H9 (cell line): ENCODE measurements at regions not wholly inside any gene's neighbourhood (a gene's known extent, or its start where the extent isn't known, plus 50 kb on each side); places are given as distances from the start of the nearest gene placed in this dataset.

Experiments used
- DNase-seq: peaks from one replicate; pipeline ENCODE4 v3.0.0-alpha.2; 2017
- H2AFZ ChIP-seq: one replicate; pipeline ENCODE4 v1.6.1; 2013; ENCODE audit warnings: mild to moderate bottlenecking, low read length, control low read depth, moderate library complexity
- H2AK5ac ChIP-seq: 2 replicates; pipeline ENCODE4 v1.6.1; 2013; ENCODE audit warnings: low read length, control low read depth, mixed read lengths; ENCODE audit not compliant: insufficient read length
- H2BK120ac ChIP-seq: one replicate; pipeline ENCODE4 v1.6.1; 2013; ENCODE audit warnings: low read depth, mild to moderate bottlenecking, low read length, control low read depth, inconsistent platforms; ENCODE audit not compliant: poor library complexity, severe bottlenecking
- H2BK12ac ChIP-seq: 2 replicates; pipeline ENCODE4 v1.6.1; 2013; ENCODE audit warnings: low read length, control low read depth, mixed read lengths, low read depth; ENCODE audit not compliant: insufficient read length
- H2BK15ac ChIP-seq: 2 replicates; pipeline ENCODE4 v1.6.1; 2013; ENCODE audit warnings: low read depth, low read length, control low read depth
- H2BK20ac ChIP-seq: one replicate; pipeline ENCODE4 v1.6.1; 2013; ENCODE audit warnings: low read depth, mild to moderate bottlenecking, low read length, control low read depth, inconsistent platforms; ENCODE audit not compliant: poor library complexity, severe bottlenecking
- H2BK5ac ChIP-seq: 2 replicates; pipeline ENCODE4 v1.6.1; 2013; ENCODE audit warnings: low read length, control low read depth, mixed read lengths; ENCODE audit not compliant: insufficient read length
- H3K14ac ChIP-seq: 2 replicates; pipeline ENCODE4 v1.6.1; 2013; ENCODE audit warnings: low read length, control low read depth; ENCODE audit not compliant: insufficient read depth
- H3K18ac ChIP-seq: 2 replicates; pipeline ENCODE4 v1.6.1; 2013; ENCODE audit warnings: low read depth, mild to moderate bottlenecking, mixed read lengths, low read length, control low read depth; ENCODE audit not compliant: insufficient read length
- H3K23ac ChIP-seq: 2 replicates; pipeline ENCODE4 v1.6.1; 2013; ENCODE audit warnings: low read length, control low read depth, mixed read lengths, low read depth; ENCODE audit not compliant: insufficient read length
- H3K23me2 ChIP-seq: 2 replicates; pipeline ENCODE4 v1.6.1; 2013; ENCODE audit warnings: low read depth, mild to moderate bottlenecking, mixed read lengths, low read length, control low read depth; ENCODE audit not compliant: insufficient read length, poor library complexity, severe bottlenecking
- H3K27ac ChIP-seq: 2 replicates; pipeline ENCODE4 v1.5.1; 2013; ENCODE audit warnings: low read length, control low read depth, mixed read lengths, low read depth; ENCODE audit not compliant: insufficient read length
- H3K27me3 ChIP-seq: 2 replicates; pipeline ENCODE4 v1.6.1; 2013; ENCODE audit warnings: low read length, control low read depth, inconsistent platforms; ENCODE audit not compliant: insufficient read depth
- H3K4ac ChIP-seq: 2 replicates; pipeline ENCODE4 v1.6.1; 2013; ENCODE audit warnings: low read depth, mild to moderate bottlenecking, control low read depth, inconsistent platforms, low read length, moderate library complexity
- H3K4me1 ChIP-seq: 2 replicates; pipeline ENCODE4 v1.6.1; 2013; ENCODE audit warnings: low read length, control low read depth, inconsistent platforms; ENCODE audit not compliant: insufficient read depth
- H3K4me2 ChIP-seq: 2 replicates; pipeline ENCODE4 v1.6.1; 2013; ENCODE audit warnings: low read length, control low read depth, mixed read lengths; ENCODE audit not compliant: insufficient read length, insufficient read depth
- H3K56ac ChIP-seq: 2 replicates; pipeline ENCODE4 v1.6.1; 2013; ENCODE audit warnings: low read depth, mild to moderate bottlenecking, mixed read lengths, low read length, control low read depth; ENCODE audit not compliant: insufficient read length
- H3K79me1 ChIP-seq: 2 replicates; pipeline ENCODE4 v1.6.1; 2013; ENCODE audit warnings: low read depth, mild to moderate bottlenecking, moderate library complexity, low read length, control low read depth, inconsistent platforms; ENCODE audit not compliant: insufficient read depth, poor library complexity, severe bottlenecking
- H3K79me2 ChIP-seq: 2 replicates; pipeline ENCODE4 v1.6.1; 2013; ENCODE audit warnings: low read length, control low read depth, inconsistent platforms; ENCODE audit not compliant: insufficient read depth
- H3K9ac ChIP-seq: 2 replicates; pipeline ENCODE4 v1.6.1; 2013; ENCODE audit warnings: low read length, control low read depth, mixed read lengths; ENCODE audit not compliant: insufficient read length; ENCODE audit errors: extremely low read depth
- H3K9me3 ChIP-seq: one replicate; pipeline ENCODE4 v1.6.1; 2013; ENCODE audit warnings: low read depth, low read length, inconsistent platforms; ENCODE audit not compliant: control insufficient read depth
- H3T11ph ChIP-seq: one replicate; pipeline ENCODE4 v1.6.1; 2013; ENCODE audit warnings: mild to moderate bottlenecking, low read length, control low read depth, inconsistent platforms
- H4K20me1 ChIP-seq: one replicate; pipeline ENCODE4 v1.6.1; 2013; ENCODE audit not compliant: control insufficient read depth, insufficient read length, insufficient read depth
- H4K5ac ChIP-seq: 2 replicates; pipeline ENCODE4 v1.6.1; 2013; ENCODE audit warnings: low read depth, mild to moderate bottlenecking, mixed read lengths, low read length, control low read depth; ENCODE audit not compliant: insufficient read length
- H4K8ac ChIP-seq: replicated peaks from 2 replicates; pipeline ENCODE4 v1.6.1; 2013; ENCODE audit warnings: low read length, control low read depth, mixed read lengths, low read depth; ENCODE audit not compliant: insufficient read length
- H4K91ac ChIP-seq: 2 replicates; pipeline ENCODE4 v1.6.1; 2013; ENCODE audit warnings: low read depth, mild to moderate bottlenecking, moderate library complexity, mixed read lengths, low read length, control low read depth; ENCODE audit not compliant: insufficient read length
- H3K27ac Mint-ChIP-seq, 3 experiments: 2 replicates in 2 of 3; 3 replicates in 1 of 3; pipeline ENCODE4 v1.8.0; 2020 to 2021; ENCODE audit warnings: mixed read lengths in 3 of 3, mild to moderate bottlenecking in 1 of 3, moderate library complexity in 1 of 3
- H3K27me3 Mint-ChIP-seq: 2 replicates; pipeline ENCODE4 v1.8.0; 2021; ENCODE audit warnings: low read depth, mild to moderate bottlenecking, moderate library complexity, mixed read lengths
- H3K36me3 Mint-ChIP-seq, 3 experiments: 2 replicates in 2 of 3; 3 replicates in 1 of 3; pipeline ENCODE4 v1.8.0; 2020 to 2021; ENCODE audit warnings: low read depth in 3 of 3, mixed read lengths in 3 of 3; ENCODE audit not compliant: insufficient read depth in 1 of 3
- H3K4me1 Mint-ChIP-seq, 2 experiments: 2 replicates each; pipeline ENCODE4 v1.8.0; 2020; ENCODE audit warnings: mixed read lengths in 2 of 2
- H3K4me3 Mint-ChIP-seq, 2 experiments: 2 replicates in 1 of 2; 3 replicates in 1 of 2; pipeline ENCODE4 v1.8.0; 2020 to 2021; ENCODE audit warnings: mild to moderate bottlenecking in 2 of 2, mixed read lengths in 2 of 2, moderate library complexity in 1 of 2
- H3K9me3 Mint-ChIP-seq, 2 experiments: 2 replicates in 1 of 2; 3 replicates in 1 of 2; pipeline ENCODE4 v1.8.0; 2020; ENCODE audit warnings: mild to moderate bottlenecking in 2 of 2, mixed read lengths in 2 of 2, moderate library complexity in 1 of 2
- WGBS: extraction: QIAGEN DNeasy Blood & Tissue Kit; methylation state at CpG from one replicate; pipeline ENCODE4 v1.1.7; 2013; ENCODE audit warnings: missing lambda C conversion rate, low lambda C conversion rate, mixed read lengths; ENCODE audit not compliant: insufficient read length; ENCODE audit errors: extremely low coverage; 5-methylcytosine and 5-hydroxymethylcytosine counted together
- TF ChIP-seq, protein P1 (sequence below): fragments of 200-600 bp; sonication (generic); conservative IDR thresholded peaks from 3 replicates; pipeline ENCODE4 v1.8.0; 2021; ENCODE audit warnings: antibody characterized with exemption, mild to moderate bottlenecking

DNA sequence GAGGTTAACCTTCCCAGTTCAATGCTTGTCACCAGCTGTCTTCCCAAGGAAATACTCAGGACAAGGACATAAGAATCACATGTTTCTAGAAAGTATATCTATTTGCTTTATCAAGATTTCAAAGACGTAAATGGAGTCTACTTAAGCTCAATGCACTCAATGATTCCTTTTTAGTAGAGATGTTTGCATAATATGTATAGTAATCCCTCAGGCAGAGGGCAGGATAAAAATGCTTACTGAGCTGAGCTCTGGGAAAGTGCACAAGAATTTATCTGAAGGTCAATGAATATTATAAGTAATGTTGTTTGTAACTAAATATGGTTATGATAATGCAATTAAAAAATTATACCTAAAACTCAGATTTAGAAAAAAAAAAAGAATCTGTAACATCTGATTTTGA lies 1309.4 kb upstream of the SLC10A2 start:
- Mint-ChIP-seq H3K27ac (no peak overlapping the region), H3K4me1 (no peaks in the 10 kb centered on the region), H3K27me3 (no peaks in the 10 kb centered on the region), H3K9me3 (peaks cover 9 to 10% of the 10 kb centered on the region in 2 experiments; a peak in 4 of 5 replicates), H3K4me3 (no peak overlapping the region), H3K36me3 (peaks cover 0 to 17% (median 6%) of the 10 kb centered on the region in 3 experiments; a peak in 5 of 7 replicates)
- Histone ChIP-seq H2AK5ac (no peak overlapping the region), H4K20me1 (no peaks in the 10 kb centered on the region), H3K27me3 (no peaks in the 10 kb centered on the region), H3K9me3 (no peaks in the 10 kb centered on the region), H3K23ac (no peak overlapping the region), H4K5ac (no peak overlapping the region), H2BK15ac (no peak overlapping the region), H3K4me1 (no peaks in the 10 kb centered on the region), H3T11ph (no peak overlapping the region), H3K27ac (no peak overlapping the region), H3K4ac (no peak overlapping the region), H3K23me2 (no peaks in the 10 kb centered on the region), H2BK12ac (no peak overlapping the region), H2BK120ac (no peak overlapping the region), H3K56ac (no peak overlapping the region), H3K9ac (no peak overlapping the region), H3K18ac (no peak overlapping the region), H4K8ac (no peak overlapping the region), H3K79me1 (no peaks in the 10 kb centered on the region), H2AFZ (no peak overlapping the region), H3K14ac (no peak overlapping the region), H3K79me2 (no peaks in the 10 kb centered on the region), H2BK20ac (no peak overlapping the region), H2BK5ac (no peak overlapping the region), H4K91ac (no peak overlapping the region), H3K4me2 (no peak overlapping the region)
- no peak for DNase-seq
- WGBS = no CpG with 5 or more reads among the region's 1 CpG
- TF ChIP-seq, protein P1, sequence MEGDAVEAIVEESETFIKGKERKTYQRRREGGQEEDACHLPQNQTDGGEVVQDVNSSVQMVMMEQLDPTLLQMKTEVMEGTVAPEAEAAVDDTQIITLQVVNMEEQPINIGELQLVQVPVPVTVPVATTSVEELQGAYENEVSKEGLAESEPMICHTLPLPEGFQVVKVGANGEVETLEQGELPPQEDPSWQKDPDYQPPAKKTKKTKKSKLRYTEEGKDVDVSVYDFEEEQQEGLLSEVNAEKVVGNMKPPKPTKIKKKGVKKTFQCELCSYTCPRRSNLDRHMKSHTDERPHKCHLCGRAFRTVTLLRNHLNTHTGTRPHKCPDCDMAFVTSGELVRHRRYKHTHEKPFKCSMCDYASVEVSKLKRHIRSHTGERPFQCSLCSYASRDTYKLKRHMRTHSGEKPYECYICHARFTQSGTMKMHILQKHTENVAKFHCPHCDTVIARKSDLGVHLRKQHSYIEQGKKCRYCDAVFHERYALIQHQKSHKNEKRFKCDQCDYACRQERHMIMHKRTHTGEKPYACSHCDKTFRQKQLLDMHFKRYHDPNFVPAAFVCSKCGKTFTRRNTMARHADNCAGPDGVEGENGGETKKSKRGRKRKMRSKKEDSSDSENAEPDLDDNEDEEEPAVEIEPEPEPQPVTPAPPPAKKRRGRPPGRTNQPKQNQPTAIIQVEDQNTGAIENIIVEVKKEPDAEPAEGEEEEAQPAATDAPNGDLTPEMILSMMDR = no peak
